SJSA1 (cell line): ENCODE measurements at regions not wholly inside any gene's neighbourhood (a gene's known extent, or its start where the extent isn't known, plus 50 kb on each side); places are given as distances from the start of the nearest gene placed in this dataset.

Experiments
- DNase-seq, 2 experiments: peaks; one replicate each; pipeline ENCODE4 v3.0.0-alpha.2; 2015 to 2020; ENCODE audit warnings: low spot score in 2 of 2, low read depth in 1 of 2
- H3K27ac ChIP-seq: fragments of 250-450 bp; sonication (Bioruptor Pico); 2 replicates; pipeline ENCODE4 v1.5.1; 2020; ENCODE audit warnings: mild to moderate bottlenecking, moderate library complexity
- H3K27me3 ChIP-seq: fragments of 250-450 bp; sonication (Bioruptor Pico); replicated peaks from 2 replicates; pipeline ENCODE4 v1.5.1; 2020; ENCODE audit warnings: mild to moderate bottlenecking, moderate library complexity
- H3K36me3 ChIP-seq: fragments of 250-450 bp; sonication (Bioruptor Pico); 2 replicates; pipeline ENCODE4 v1.5.1; 2020; ENCODE audit warnings: mild to moderate bottlenecking
- H3K4me1 ChIP-seq: fragments of 250-450 bp; sonication (Bioruptor Pico); replicated peaks from 2 replicates; pipeline ENCODE4 v1.6.1; 2021; ENCODE audit warnings: mild to moderate bottlenecking
- H3K4me3 ChIP-seq: fragments of 250-450 bp; sonication (Bioruptor Pico); 2 replicates; pipeline ENCODE4 v1.5.1; 2020; ENCODE audit warnings: mild to moderate bottlenecking
- H3K9me3 ChIP-seq: fragments of 250-450 bp; sonication (Bioruptor Pico); replicated peaks from 2 replicates; pipeline ENCODE4 v1.5.1; 2020; ENCODE audit warnings: mild to moderate bottlenecking

GRCh38 chr12:18794000-18794399 is 56.1 kb downstream of the CAPZA3 start:
- no peaks in the 10 kb centered on the region for H3K9me3 ChIP-seq
- no peak overlapping the region for H3K4me3 ChIP-seq
- no peaks in the 10 kb centered on the region for H3K27me3 ChIP-seq
- no peak overlapping the region for H3K27ac ChIP-seq
- H3K36me3 ChIP-seq, result no peaks in the 10 kb centered on the region
- no peak for DNase-seq
- no peaks in the 10 kb centered on the region for H3K4me1 ChIP-seq

GRCh38 chr12:18797604-18798003 is 59.7 kb downstream of the CAPZA3 start:
- Histone ChIP-seq H3K27ac (no peak overlapping the region), H3K4me3 (no peak overlapping the region), H3K9me3 (no peaks in the 10 kb centered on the region), H3K36me3 (no peaks in the 10 kb centered on the region), H3K27me3 (no peaks in the 10 kb centered on the region), H3K4me1 (no peaks in the 10 kb centered on the region)
- no peak for DNase-seq

- no peaks in the 10 kb centered on the region for H3K36me3 ChIP-seq
- DNase-seq, result no peak
- no peak overlapping the region for H3K4me3 ChIP-seq
- H3K4me1 ChIP-seq, result no peaks in the 10 kb centered on the region
- no peak overlapping the region for H3K27ac ChIP-seq
- H3K9me3 ChIP-seq, result no peaks in the 10 kb centered on the region
- no peaks in the 10 kb centered on the region for H3K27me3 ChIP-seq
Measured at GRCh38 chr12:18798535-18799361, 60.8 kb downstream of the CAPZA3 start.

- Histone ChIP-seq H3K9me3 (no peaks in the 10 kb centered on the region), H3K4me3 (no peak overlapping the region), H3K27me3 (no peaks in the 10 kb centered on the region), H3K4me1 (no peaks in the 10 kb centered on the region), H3K27ac (no peak overlapping the region), H3K36me3 (no peaks in the 10 kb centered on the region)
- DNase-seq, result no peak
Measured at GRCh38 chr12:18799561-18799960, 61.6 kb downstream of the CAPZA3 start.

GRCh38 chr12:18805516-18806248 is 67.8 kb downstream of the CAPZA3 start:
- no peaks in the 10 kb centered on the region for H3K9me3 ChIP-seq
- H3K4me3 ChIP-seq, result no peak overlapping the region
- H3K36me3 ChIP-seq, result no peaks in the 10 kb centered on the region
- no peaks in the 10 kb centered on the region for H3K27me3 ChIP-seq
- DNase-seq, result no peak
- no peaks in the 10 kb centered on the region for H3K4me1 ChIP-seq
- H3K27ac ChIP-seq, result no peak overlapping the region

- Histone ChIP-seq H3K27me3 (no peaks in the 10 kb centered on the region), H3K9me3 (no peaks in the 10 kb centered on the region), H3K4me3 (no peak overlapping the region), H3K36me3 (no peaks in the 10 kb centered on the region), H3K27ac (no peak overlapping the region), H3K4me1 (no peaks in the 10 kb centered on the region)
- no peak for DNase-seq
Measured at GRCh38 chr12:18807714-18808113, 69.8 kb downstream of the CAPZA3 start.

- no peaks in the 10 kb centered on the region for H3K27me3 ChIP-seq
- H3K36me3 ChIP-seq, result no peaks in the 10 kb centered on the region
- H3K9me3 ChIP-seq, result no peaks in the 10 kb centered on the region
- DNase-seq, result no peak
- H3K27ac ChIP-seq, result no peak overlapping the region
- no peaks in the 10 kb centered on the region for H3K4me1 ChIP-seq
- no peak overlapping the region for H3K4me3 ChIP-seq
Measured at GRCh38 chr12:18808221-18808620, 70.3 kb downstream of the CAPZA3 start.

GRCh38 chr12:18810537-18811253 is 72.8 kb downstream of the CAPZA3 start:
- H3K9me3 ChIP-seq, result no peaks in the 10 kb centered on the region
- no peaks in the 10 kb centered on the region for H3K4me1 ChIP-seq
- H3K27me3 ChIP-seq, result no peaks in the 10 kb centered on the region
- DNase-seq, result no peak
- H3K4me3 ChIP-seq, result no peak overlapping the region
- no peak overlapping the region for H3K27ac ChIP-seq
- no peaks in the 10 kb centered on the region for H3K36me3 ChIP-seq

- H3K27ac ChIP-seq, result no peak overlapping the region
- no peak for DNase-seq
Measured at GRCh38 chr12:18811273-18811672, 73.4 kb downstream of the CAPZA3 start.

GRCh38 chr12:18813753-18814152 is 75.8 kb downstream of the CAPZA3 start:
- DNase-seq, result no peak
- Histone ChIP-seq H3K9me3 (no peaks in the 10 kb centered on the region), H3K36me3 (no peaks in the 10 kb centered on the region), H3K27ac (no peak overlapping the region), H3K4me3 (no peak overlapping the region), H3K4me1 (no peaks in the 10 kb centered on the region), H3K27me3 (no peaks in the 10 kb centered on the region)

More at GRCh38 chr12:18811273-18811672, 73.4 kb downstream of the CAPZA3 start:
- no peaks in the 10 kb centered on the region for H3K27me3 ChIP-seq
- H3K36me3 ChIP-seq, result no peaks in the 10 kb centered on the region
- no peak overlapping the region for H3K4me3 ChIP-seq
- H3K9me3 ChIP-seq, result no peaks in the 10 kb centered on the region
- no peaks in the 10 kb centered on the region for H3K4me1 ChIP-seq

GRCh38 chr12:18818579-18819268 is 80.8 kb downstream of the CAPZA3 start:
- Histone ChIP-seq H3K27me3 (no peaks in the 10 kb centered on the region), H3K36me3 (no peaks in the 10 kb centered on the region), H3K9me3 (no peaks in the 10 kb centered on the region), H3K4me1 (no peaks in the 10 kb centered on the region), H3K27ac (no peak overlapping the region), H3K4me3 (no peak overlapping the region)
- DNase-seq, result no peak

- Histone ChIP-seq H3K36me3 (no peaks in the 10 kb centered on the region), H3K27ac (no peak overlapping the region)
Measured at GRCh38 chr12:18819484-18819883, 81.6 kb downstream of the CAPZA3 start.

GRCh38 chr12:18823461-18823860 is 85.5 kb downstream of the CAPZA3 start:
- Histone ChIP-seq H3K27ac (no peak overlapping the region), H3K27me3 (no peaks in the 10 kb centered on the region), H3K4me3 (no peak overlapping the region), H3K4me1 (no peaks in the 10 kb centered on the region), H3K36me3 (no peaks in the 10 kb centered on the region), H3K9me3 (no peaks in the 10 kb centered on the region)
- DNase-seq, result no peak

More at GRCh38 chr12:18819484-18819883, 81.6 kb downstream of the CAPZA3 start:
- Histone ChIP-seq H3K4me1 (no peaks in the 10 kb centered on the region), H3K27me3 (no peaks in the 10 kb centered on the region), H3K9me3 (no peaks in the 10 kb centered on the region), H3K4me3 (no peak overlapping the region)
- DNase-seq, result no peak
